ENCODE measurements at regions not wholly inside any gene's neighbourhood (a gene's known extent, or its start where the extent isn't known, plus 50 kb on each side); places are given as distances from the start of the nearest gene placed in this dataset.

DNA sequence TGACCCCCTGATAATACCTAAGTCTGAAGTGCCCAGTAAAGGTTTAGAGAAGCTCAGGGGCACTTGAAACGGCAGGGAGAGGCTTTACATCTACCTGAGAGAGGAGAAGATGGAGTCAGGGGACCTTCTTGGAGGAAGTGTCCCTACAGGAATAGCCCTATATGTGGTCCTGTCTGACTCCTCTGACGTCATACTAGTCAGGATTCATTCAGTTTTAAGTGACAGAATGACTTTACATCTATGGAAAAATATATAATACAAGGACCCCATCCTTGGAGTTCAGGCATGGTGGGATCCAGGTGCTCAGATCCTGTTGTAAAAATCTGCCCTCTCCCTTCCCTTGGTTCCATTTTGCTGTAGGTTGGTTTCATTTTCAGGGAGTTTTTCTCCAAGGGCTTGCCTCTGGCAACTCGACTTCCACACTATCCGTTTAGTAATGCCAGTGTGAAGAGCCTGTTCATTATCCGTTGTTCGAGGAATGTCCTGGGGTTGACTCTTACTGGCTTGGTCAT is 205.6 kb downstream of the IRF8 start:
- H3K9ac ChIP-seq = no peak overlapping the region
- no peak overlapping the region for H3K27ac Mint-ChIP-seq

DNA sequence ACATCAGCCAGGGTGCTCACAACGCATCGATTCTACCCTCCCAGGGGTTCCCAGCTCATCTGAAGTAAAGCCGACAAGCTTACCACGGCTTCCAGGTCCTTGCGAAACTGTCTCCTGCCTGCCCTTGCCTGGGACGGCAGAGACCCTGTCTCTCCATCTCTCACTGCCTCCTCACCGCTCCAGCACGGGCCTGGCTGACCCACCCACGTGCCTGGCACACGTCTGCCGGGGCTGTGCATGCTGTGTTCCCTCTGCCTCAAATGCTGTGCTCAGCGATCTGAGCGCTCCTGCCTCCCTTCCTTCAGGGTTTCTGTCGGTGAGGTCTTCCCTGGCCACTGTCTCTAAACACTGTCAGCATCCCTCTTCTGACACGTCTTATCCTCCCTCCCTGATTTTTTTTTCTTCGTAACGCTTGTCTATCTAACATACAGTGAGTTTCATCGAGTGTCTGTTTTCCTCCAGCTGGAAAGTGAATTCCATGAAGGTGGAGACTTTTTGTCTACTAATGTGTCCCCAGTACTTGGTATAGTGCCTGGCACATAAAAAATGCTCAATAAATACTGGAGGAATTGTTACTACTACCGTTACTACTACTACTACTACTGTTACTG is 208.4 kb downstream of the IRF8 start:
- H3K4me1 ChIP-seq = no peaks in the 10 kb centered on the region
- H3K27ac ChIP-seq = no peak overlapping the region
- DNase-seq (ENCODE audit: low spot score) = no peak
- peaks cover 19% of the 10 kb centered on the region for H3K27me3 Mint-ChIP-seq (ENCODE audit: insufficient read depth, low read depth)
- no peak overlapping the region for H3K27ac Mint-ChIP-seq
- H3K36me3 ChIP-seq = no peaks in the 10 kb centered on the region
- no peak overlapping the region for H3K4me2 ChIP-seq
- no peaks in the 10 kb centered on the region for H3K4me1 Mint-ChIP-seq
- no peaks in the 10 kb centered on the region for H3K9me3 ChIP-seq (ENCODE audit: low read depth)
- no peak overlapping the region for H3K9ac ChIP-seq
- H3K27me3 ChIP-seq = no peaks in the 10 kb centered on the region
- H3F3A ChIP-seq (ENCODE audit: low read depth) = peaks cover 14% of the 10 kb centered on the region
- H3K9me3 Mint-ChIP-seq = no peaks in the 10 kb centered on the region
- no peaks in the 10 kb centered on the region for H3K36me3 Mint-ChIP-seq
- H4K20me1 ChIP-seq (ENCODE audit: low read depth) = no peaks in the 10 kb centered on the region
- H3K4me3 Mint-ChIP-seq = no peak overlapping the region
- no peak overlapping the region for H3K4me3 ChIP-seq
- no peaks in the 10 kb centered on the region for H3K79me2 ChIP-seq (ENCODE audit: low read depth)
- no peak overlapping the region for H2AFZ ChIP-seq (replicated peaks)
- TF ChIP-seq, protein P1, sequence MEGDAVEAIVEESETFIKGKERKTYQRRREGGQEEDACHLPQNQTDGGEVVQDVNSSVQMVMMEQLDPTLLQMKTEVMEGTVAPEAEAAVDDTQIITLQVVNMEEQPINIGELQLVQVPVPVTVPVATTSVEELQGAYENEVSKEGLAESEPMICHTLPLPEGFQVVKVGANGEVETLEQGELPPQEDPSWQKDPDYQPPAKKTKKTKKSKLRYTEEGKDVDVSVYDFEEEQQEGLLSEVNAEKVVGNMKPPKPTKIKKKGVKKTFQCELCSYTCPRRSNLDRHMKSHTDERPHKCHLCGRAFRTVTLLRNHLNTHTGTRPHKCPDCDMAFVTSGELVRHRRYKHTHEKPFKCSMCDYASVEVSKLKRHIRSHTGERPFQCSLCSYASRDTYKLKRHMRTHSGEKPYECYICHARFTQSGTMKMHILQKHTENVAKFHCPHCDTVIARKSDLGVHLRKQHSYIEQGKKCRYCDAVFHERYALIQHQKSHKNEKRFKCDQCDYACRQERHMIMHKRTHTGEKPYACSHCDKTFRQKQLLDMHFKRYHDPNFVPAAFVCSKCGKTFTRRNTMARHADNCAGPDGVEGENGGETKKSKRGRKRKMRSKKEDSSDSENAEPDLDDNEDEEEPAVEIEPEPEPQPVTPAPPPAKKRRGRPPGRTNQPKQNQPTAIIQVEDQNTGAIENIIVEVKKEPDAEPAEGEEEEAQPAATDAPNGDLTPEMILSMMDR (IDR thresholded peaks at IDR 0.05) = no peak
- TF ChIP-seq EZH2 (IDR thresholded peaks at IDR 0.05) (no peak), EZH2phosphoT487 (IDR thresholded peaks at IDR 0.05) (no peak)

More for the DNA sequence above, 205.6 kb downstream of the IRF8 start:
- Histone ChIP-seq H3K4me1 (no peaks in the 10 kb centered on the region), H3K27ac (no peak overlapping the region), H3F3A (ENCODE audit: low read depth) (peaks cover 14% of the 10 kb centered on the region), H4K20me1 (ENCODE audit: low read depth) (no peaks in the 10 kb centered on the region), H3K4me2 (no peak overlapping the region), H3K36me3 (no peaks in the 10 kb centered on the region), H3K9me3 (ENCODE audit: low read depth) (no peaks in the 10 kb centered on the region), H3K27me3 (no peaks in the 10 kb centered on the region), H2AFZ (replicated peaks) (no peak overlapping the region), H3K4me3 (no peak overlapping the region), H3K79me2 (ENCODE audit: low read depth) (no peaks in the 10 kb centered on the region)
- TF ChIP-seq, protein P1 (IDR thresholded peaks at IDR 0.05) = no peak
- TF ChIP-seq EZH2 (IDR thresholded peaks at IDR 0.05) = no peak
- TF ChIP-seq EZH2phosphoT487 (IDR thresholded peaks at IDR 0.05) = no peak
- H3K36me3 Mint-ChIP-seq = no peaks in the 10 kb centered on the region
- no peaks in the 10 kb centered on the region for H3K9me3 Mint-ChIP-seq
- peaks cover 23% of the 10 kb centered on the region for H3K27me3 Mint-ChIP-seq (ENCODE audit: insufficient read depth, low read depth)
- no peaks in the 10 kb centered on the region for H3K4me1 Mint-ChIP-seq
- DNase-seq (ENCODE audit: low spot score) = no peak
- H3K4me3 Mint-ChIP-seq = no peak overlapping the region

DNA sequence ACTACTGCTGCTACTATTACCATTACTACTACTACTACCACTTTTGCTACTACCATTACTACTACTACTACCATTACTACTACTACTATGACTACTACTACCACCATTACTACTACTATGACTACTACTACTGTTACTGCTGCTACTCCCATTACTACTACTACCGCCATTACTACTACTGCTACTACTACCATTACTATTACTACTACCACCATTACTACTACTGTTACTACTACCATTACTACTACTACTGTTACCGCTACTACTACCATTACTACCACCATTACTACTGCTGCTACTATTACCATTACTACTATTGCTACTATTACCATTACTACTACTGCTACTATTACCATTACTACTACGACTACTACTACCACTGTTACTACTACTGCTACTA is 209.1 kb downstream of the IRF8 start:
- H3K79me2 ChIP-seq (ENCODE audit: low read depth) = no peaks in the 10 kb centered on the region
- H4K20me1 ChIP-seq (ENCODE audit: low read depth) = no peaks in the 10 kb centered on the region
- no peak for DNase-seq (ENCODE audit: low spot score)
- Mint-ChIP-seq H3K4me3 (no peak overlapping the region), H3K36me3 (no peaks in the 10 kb centered on the region), H3K4me1 (no peaks in the 10 kb centered on the region), H3K27ac (no peak overlapping the region), H3K27me3 (ENCODE audit: insufficient read depth, low read depth) (peaks cover 19% of the 10 kb centered on the region), H3K9me3 (no peaks in the 10 kb centered on the region)
- H3K9me3 ChIP-seq (ENCODE audit: low read depth) = no peaks in the 10 kb centered on the region
- H3K4me2 ChIP-seq = no peak overlapping the region
- H3K4me1 ChIP-seq = no peaks in the 10 kb centered on the region
- H3K27me3 ChIP-seq = no peaks in the 10 kb centered on the region
- no peak for TF ChIP-seq EZH2phosphoT487 (IDR thresholded peaks at IDR 0.05)
- TF ChIP-seq EZH2 (IDR thresholded peaks at IDR 0.05) = no peak
- H2AFZ ChIP-seq (replicated peaks) = no peak overlapping the region
- H3K9ac ChIP-seq = no peak overlapping the region
- no peak overlapping the region for H3K4me3 ChIP-seq
- no peaks in the 10 kb centered on the region for H3K36me3 ChIP-seq
- H3K27ac ChIP-seq = no peak overlapping the region
- peaks cover 14% of the 10 kb centered on the region for H3F3A ChIP-seq (ENCODE audit: low read depth)

DNA sequence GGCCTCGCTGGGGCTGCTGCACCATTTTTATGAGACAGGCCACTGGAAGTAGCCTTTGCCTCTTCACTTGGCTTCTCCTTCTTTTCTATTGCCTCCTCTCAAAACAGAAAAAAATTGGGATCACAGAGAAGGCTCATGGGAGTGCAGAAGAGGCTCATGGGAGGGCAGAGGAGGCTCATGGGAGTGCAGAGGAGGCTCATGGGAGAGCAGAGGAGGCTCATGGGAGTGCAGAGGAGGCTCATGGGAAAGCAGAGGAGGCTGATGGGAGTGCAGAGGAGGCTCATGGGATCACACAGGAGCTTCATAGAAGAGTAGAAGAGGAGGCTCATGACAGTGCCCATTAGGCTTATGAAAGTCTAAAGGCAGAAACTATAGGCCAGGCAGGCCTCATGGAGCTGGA is 211.2 kb downstream of the IRF8 start:
- Histone ChIP-seq H3K9me3 (ENCODE audit: low read depth) (no peaks in the 10 kb centered on the region), H3K4me2 (no peak overlapping the region), H3K79me2 (ENCODE audit: low read depth) (no peaks in the 10 kb centered on the region), H3K27me3 (no peaks in the 10 kb centered on the region), H3K36me3 (no peaks in the 10 kb centered on the region), H3F3A (ENCODE audit: low read depth) (peaks cover 14% of the 10 kb centered on the region), H3K4me1 (no peaks in the 10 kb centered on the region), H3K27ac (no peak overlapping the region), H2AFZ (replicated peaks) (no peak overlapping the region), H3K9ac (no peak overlapping the region), H3K4me3 (no peak overlapping the region), H4K20me1 (ENCODE audit: low read depth) (no peaks in the 10 kb centered on the region)
- TF ChIP-seq EZH2 (IDR thresholded peaks at IDR 0.05) = no peak
- TF ChIP-seq, protein P1 (IDR thresholded peaks at IDR 0.05) = no peak
- no peak for TF ChIP-seq EZH2phosphoT487 (IDR thresholded peaks at IDR 0.05)
- Mint-ChIP-seq H3K4me3 (no peak overlapping the region), H3K27ac (no peak overlapping the region), H3K9me3 (no peaks in the 10 kb centered on the region), H3K4me1 (no peaks in the 10 kb centered on the region), H3K36me3 (no peaks in the 10 kb centered on the region), H3K27me3 (ENCODE audit: insufficient read depth, low read depth) (peaks cover 12% of the 10 kb centered on the region)
- DNase-seq (ENCODE audit: low spot score) = no peak

All from neural progenitor cell (in vitro differentiated cells).